Glomerular endothelial cell (primary cell): ENCODE measurements at regions not wholly inside any gene's neighbourhood (a gene's known extent, or its start where the extent isn't known, plus 50 kb on each side); places are given as distances from the start of the nearest gene placed in this dataset.
"Not testable (repeated sequence)": the region's sequence is repeated elsewhere in the genome, so short reads cannot be mapped to it uniquely, and the experiment has no call there.

Experiments used
- DNase-seq: peaks from one replicate; pipeline ENCODE4 v3.0.0-alpha.2; 2011; ENCODE audit warnings: low read depth, low spot score; ENCODE audit errors: extremely low read depth

GRCh38 chr15:77883012-77883411, 194.5 kb downstream of the TBC1D2B start:
- DNase-seq, result not testable (repeated sequence)

- DNase-seq, result no peak
Observed at GRCh38 chr15:77881950-77882349, 195.6 kb downstream of the TBC1D2B start.

- DNase-seq, result not testable (repeated sequence)
Observed at GRCh38 chr15:77881535-77881934, 196.0 kb downstream of the TBC1D2B start.

- DNase-seq, result not testable (repeated sequence)
Observed at GRCh38 chr15:77879466-77879865, 198.0 kb downstream of the TBC1D2B start.

- DNase-seq, result no peak
Observed at GRCh38 chr15:77877869-77878577, 199.5 kb downstream of the TBC1D2B start.

GRCh38 chr15:77876107-77876820, 201.2 kb downstream of the TBC1D2B start:
- not testable (repeated sequence) for DNase-seq

GRCh38 chr15:77875066-77875721, 202.3 kb downstream of the TBC1D2B start:
- DNase-seq, result peak; percentile 9

GRCh38 chr15:77874063-77874462, 203.4 kb downstream of the TBC1D2B start:
- no peak for DNase-seq

GRCh38 chr15:77872521-77873425, 204.7 kb downstream of the TBC1D2B start:
- DNase-seq, result not testable (repeated sequence)

GRCh38 chr15:77871852-77872371, 205.6 kb downstream of the TBC1D2B start:
- DNase-seq, result no peak

- DNase-seq, result peak; percentile 14
Observed at GRCh38 chr15:77870195-77871065, 207.1 kb downstream of the TBC1D2B start.

- no peak for DNase-seq
Observed at GRCh38 chr15:77869021-77869895, 208.3 kb downstream of the TBC1D2B start.

GRCh38 chr15:77868048-77868629, 209.4 kb downstream of the TBC1D2B start:
- DNase-seq, result not testable (repeated sequence)

- no peak for DNase-seq
Observed at GRCh38 chr15:77867266-77868047, 210.1 kb downstream of the TBC1D2B start.

GRCh38 chr15:77866596-77867125, 210.8 kb downstream of the TBC1D2B start:
- no peak for DNase-seq

GRCh38 chr15:77866186-77866585, 211.3 kb downstream of the TBC1D2B start:
- no peak for DNase-seq

- no peak for DNase-seq
Observed at GRCh38 chr15:77865701-77866100, 211.8 kb downstream of the TBC1D2B start.
